PC-3 (cell line): ENCODE measurements at regions not wholly inside any gene's neighbourhood (a gene's known extent, or its start where the extent isn't known, plus 50 kb on each side); places are given as distances from the start of the nearest gene placed in this dataset.

Source experiments
- EZH2 ChIP-seq: fragments of 300-600 bp; sonication (generic); IDR thresholded peaks from one replicate; pipeline ENCODE4 v1.6.1; 2017; ENCODE audit warnings: antibody characterized with exemption, mild to moderate bottlenecking, low read length; ENCODE audit not compliant: unreplicated experiment
- TF ChIP-seq, protein P1 (sequence below): fragments of 300-600 bp; sonication (generic); conservative IDR thresholded peaks from 2 replicates; pipeline ENCODE4 v1.5.1; 2017; ENCODE audit warnings: antibody characterized with exemption, low read depth, mild to moderate bottlenecking, low read length

DNA sequence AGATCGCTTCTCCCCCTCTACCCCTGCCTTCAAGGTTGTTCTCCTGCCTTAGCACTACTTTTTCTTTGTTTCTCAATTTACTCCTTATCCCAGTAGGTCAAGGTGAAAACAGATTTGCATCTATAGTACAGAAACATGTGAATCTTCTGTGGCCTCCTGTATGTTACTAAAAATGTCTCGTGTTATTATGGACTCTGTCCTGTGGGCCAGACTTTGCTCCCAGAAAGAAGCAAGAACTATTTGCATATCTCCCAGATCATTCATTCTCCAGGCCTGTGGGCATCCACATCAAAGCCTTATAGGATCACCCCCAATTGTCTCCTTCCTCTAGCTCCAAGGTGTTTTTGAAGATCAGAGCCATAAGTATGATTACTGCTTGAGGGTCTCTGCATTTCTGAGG lies 169.5 kb upstream of the ROPN1 start:
- TF ChIP-seq EZH2, result no peak
- TF ChIP-seq, protein P1, sequence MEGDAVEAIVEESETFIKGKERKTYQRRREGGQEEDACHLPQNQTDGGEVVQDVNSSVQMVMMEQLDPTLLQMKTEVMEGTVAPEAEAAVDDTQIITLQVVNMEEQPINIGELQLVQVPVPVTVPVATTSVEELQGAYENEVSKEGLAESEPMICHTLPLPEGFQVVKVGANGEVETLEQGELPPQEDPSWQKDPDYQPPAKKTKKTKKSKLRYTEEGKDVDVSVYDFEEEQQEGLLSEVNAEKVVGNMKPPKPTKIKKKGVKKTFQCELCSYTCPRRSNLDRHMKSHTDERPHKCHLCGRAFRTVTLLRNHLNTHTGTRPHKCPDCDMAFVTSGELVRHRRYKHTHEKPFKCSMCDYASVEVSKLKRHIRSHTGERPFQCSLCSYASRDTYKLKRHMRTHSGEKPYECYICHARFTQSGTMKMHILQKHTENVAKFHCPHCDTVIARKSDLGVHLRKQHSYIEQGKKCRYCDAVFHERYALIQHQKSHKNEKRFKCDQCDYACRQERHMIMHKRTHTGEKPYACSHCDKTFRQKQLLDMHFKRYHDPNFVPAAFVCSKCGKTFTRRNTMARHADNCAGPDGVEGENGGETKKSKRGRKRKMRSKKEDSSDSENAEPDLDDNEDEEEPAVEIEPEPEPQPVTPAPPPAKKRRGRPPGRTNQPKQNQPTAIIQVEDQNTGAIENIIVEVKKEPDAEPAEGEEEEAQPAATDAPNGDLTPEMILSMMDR, result no peak
